ENCODE measurements at regions not wholly inside any gene's neighbourhood (a gene's known extent, or its start where the extent isn't known, plus 50 kb on each side); places are given as distances from the start of the nearest gene placed in this dataset.

- TF ChIP-seq, protein P1, sequence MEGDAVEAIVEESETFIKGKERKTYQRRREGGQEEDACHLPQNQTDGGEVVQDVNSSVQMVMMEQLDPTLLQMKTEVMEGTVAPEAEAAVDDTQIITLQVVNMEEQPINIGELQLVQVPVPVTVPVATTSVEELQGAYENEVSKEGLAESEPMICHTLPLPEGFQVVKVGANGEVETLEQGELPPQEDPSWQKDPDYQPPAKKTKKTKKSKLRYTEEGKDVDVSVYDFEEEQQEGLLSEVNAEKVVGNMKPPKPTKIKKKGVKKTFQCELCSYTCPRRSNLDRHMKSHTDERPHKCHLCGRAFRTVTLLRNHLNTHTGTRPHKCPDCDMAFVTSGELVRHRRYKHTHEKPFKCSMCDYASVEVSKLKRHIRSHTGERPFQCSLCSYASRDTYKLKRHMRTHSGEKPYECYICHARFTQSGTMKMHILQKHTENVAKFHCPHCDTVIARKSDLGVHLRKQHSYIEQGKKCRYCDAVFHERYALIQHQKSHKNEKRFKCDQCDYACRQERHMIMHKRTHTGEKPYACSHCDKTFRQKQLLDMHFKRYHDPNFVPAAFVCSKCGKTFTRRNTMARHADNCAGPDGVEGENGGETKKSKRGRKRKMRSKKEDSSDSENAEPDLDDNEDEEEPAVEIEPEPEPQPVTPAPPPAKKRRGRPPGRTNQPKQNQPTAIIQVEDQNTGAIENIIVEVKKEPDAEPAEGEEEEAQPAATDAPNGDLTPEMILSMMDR (IDR thresholded peaks at IDR 0.05): no peak
- TF ChIP-seq POLR2A (IDR thresholded peaks at IDR 0.05): no peak
Measured at GRCh38 chr7:9874182-9874581, 1099.5 kb upstream of the PHF14 start.

Data from testis (tissue), 2 donors.